Fibroblast of lung (primary cell): ENCODE measurements at regions not wholly inside any gene's neighbourhood (a gene's known extent, or its start where the extent isn't known, plus 50 kb on each side); places are given as distances from the start of the nearest gene placed in this dataset.

Experiments used
- DNase-seq, 2 donors: peaks; one replicate each; pipeline versions ENCODE4 v3.0.0 to v3.0.0-alpha.2; 2010; ENCODE audit warnings: low read depth in 2 of 2
- H2AFZ ChIP-seq: 2 replicates; pipeline ENCODE4 v1.5.1; 2012; ENCODE audit warnings: low read length, control low read depth, inconsistent platforms
- H3K27ac ChIP-seq: 2 replicates; pipeline ENCODE4 v1.5.1; 2011; ENCODE audit warnings: low read length, control low read depth; ENCODE audit not compliant: insufficient read depth
- H3K27me3 ChIP-seq: 2 replicates; pipeline ENCODE4 v1.5.1; 2011; ENCODE audit warnings: mild to moderate bottlenecking, low read length; ENCODE audit not compliant: control insufficient read depth, insufficient read depth
- H3K36me3 ChIP-seq: 2 replicates; pipeline ENCODE4 v1.5.1; 2011; ENCODE audit warnings: low read length; ENCODE audit not compliant: control insufficient read depth, insufficient read depth
- H3K4me1 ChIP-seq: 2 replicates; pipeline ENCODE4 v1.5.1; 2011; ENCODE audit warnings: low read length; ENCODE audit not compliant: control insufficient read depth, insufficient read depth; ENCODE audit errors: extremely low read depth
- H3K4me2 ChIP-seq: 2 replicates; pipeline ENCODE4 v1.5.1; 2011; ENCODE audit warnings: low read length, control low read depth; ENCODE audit not compliant: insufficient read depth; ENCODE audit errors: extremely low read depth
- H3K4me3 ChIP-seq, 4 experiments: fragments of 200-600 bp in 1 of 4; sonication (generic) in 1 of 4; replicated peaks in 1 of 4; 2 replicates each; pipeline ENCODE4 v1.5.1; 2011 to 2016; ENCODE audit warnings: low read length in 4 of 4, low read depth in 3 of 4, mild to moderate bottlenecking in 3 of 4, control low read depth in 2 of 4, inconsistent platforms in 1 of 4, mixed read lengths in 1 of 4; ENCODE audit not compliant: insufficient read depth in 1 of 4; ENCODE audit errors: control extremely low read depth in 1 of 4
- H3K79me2 ChIP-seq: 2 replicates; pipeline ENCODE4 v1.5.1; 2012; ENCODE audit warnings: mild to moderate bottlenecking, low read length, inconsistent platforms; ENCODE audit not compliant: control insufficient read depth, insufficient read depth
- H3K9ac ChIP-seq: 2 replicates; pipeline ENCODE4 v1.5.1; 2011; ENCODE audit warnings: mild to moderate bottlenecking, low read length, control low read depth; ENCODE audit not compliant: insufficient read depth
- H3K9me3 ChIP-seq: 2 replicates; pipeline ENCODE4 v1.5.1; 2012; ENCODE audit warnings: low read depth, low read length; ENCODE audit not compliant: control insufficient read depth, insufficient read depth
- H4K20me1 ChIP-seq: 2 replicates; pipeline ENCODE4 v1.5.1; 2011; ENCODE audit warnings: low read length; ENCODE audit not compliant: control insufficient read depth, insufficient read depth; ENCODE audit errors: extremely low read depth
- EZH2 ChIP-seq: IDR thresholded peaks from 2 replicates; pipeline ENCODE4 v1.5.1; 2012; ENCODE audit warnings: low read length, control low read depth, mild to moderate bottlenecking; ENCODE audit errors: missing control alignments
- TF ChIP-seq, protein P1 (sequence below), 2 donors: IDR thresholded peaks in 1 of 2; conservative IDR thresholded peaks in 1 of 2; 1 replicate in 1 of 2; 2 replicates in 1 of 2; pipeline ENCODE4 v1.5.1; 2011 to 2012; ENCODE audit warnings: low read length in 2 of 2, control low read depth in 1 of 2, inconsistent platforms in 1 of 2, low read depth in 1 of 2, mild to moderate bottlenecking in 1 of 2

DNA sequence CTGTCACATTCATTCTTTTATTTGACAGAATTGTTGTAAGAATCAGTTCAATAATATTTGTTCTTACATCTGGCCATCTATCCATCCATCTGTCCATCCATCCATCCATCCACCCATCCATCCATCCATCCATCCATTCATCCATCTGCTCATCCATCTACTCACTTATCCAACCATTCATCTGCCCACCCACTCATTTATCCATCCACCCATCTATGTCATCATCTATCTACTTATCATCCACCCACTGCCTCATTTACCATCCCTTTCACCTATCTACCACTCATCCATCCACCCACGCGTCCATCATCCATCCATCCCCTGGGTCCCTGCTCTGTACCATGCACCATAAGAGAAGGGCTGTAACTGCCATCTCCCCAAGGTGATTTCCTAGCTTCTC is 134.1 kb downstream of the FOXD2 start:
- no peak for DNase-seq
- H3K27me3 ChIP-seq = no peaks in the 10 kb centered on the region
- no peak overlapping the region for H3K4me2 ChIP-seq
- H3K36me3 ChIP-seq = no peaks in the 10 kb centered on the region
- no peaks in the 10 kb centered on the region for H3K79me2 ChIP-seq
- no peak overlapping the region for H2AFZ ChIP-seq
- H3K27ac ChIP-seq = no peak overlapping the region
- TF ChIP-seq, protein P1, sequence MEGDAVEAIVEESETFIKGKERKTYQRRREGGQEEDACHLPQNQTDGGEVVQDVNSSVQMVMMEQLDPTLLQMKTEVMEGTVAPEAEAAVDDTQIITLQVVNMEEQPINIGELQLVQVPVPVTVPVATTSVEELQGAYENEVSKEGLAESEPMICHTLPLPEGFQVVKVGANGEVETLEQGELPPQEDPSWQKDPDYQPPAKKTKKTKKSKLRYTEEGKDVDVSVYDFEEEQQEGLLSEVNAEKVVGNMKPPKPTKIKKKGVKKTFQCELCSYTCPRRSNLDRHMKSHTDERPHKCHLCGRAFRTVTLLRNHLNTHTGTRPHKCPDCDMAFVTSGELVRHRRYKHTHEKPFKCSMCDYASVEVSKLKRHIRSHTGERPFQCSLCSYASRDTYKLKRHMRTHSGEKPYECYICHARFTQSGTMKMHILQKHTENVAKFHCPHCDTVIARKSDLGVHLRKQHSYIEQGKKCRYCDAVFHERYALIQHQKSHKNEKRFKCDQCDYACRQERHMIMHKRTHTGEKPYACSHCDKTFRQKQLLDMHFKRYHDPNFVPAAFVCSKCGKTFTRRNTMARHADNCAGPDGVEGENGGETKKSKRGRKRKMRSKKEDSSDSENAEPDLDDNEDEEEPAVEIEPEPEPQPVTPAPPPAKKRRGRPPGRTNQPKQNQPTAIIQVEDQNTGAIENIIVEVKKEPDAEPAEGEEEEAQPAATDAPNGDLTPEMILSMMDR (conservative IDR thresholded peaks at IDR 0.05 in 1 of 2, IDR thresholded peaks at IDR 0.05 in 1 of 2; ENCODE audit: low read depth in 1 of 2, low read length in 2 of 2) = no peak
- no peak for TF ChIP-seq EZH2
- H3K4me3 ChIP-seq = no peak overlapping the region
- H3K4me1 ChIP-seq = peaks cover 2% of the 10 kb centered on the region
- no peak overlapping the region for H3K9ac ChIP-seq
- H4K20me1 ChIP-seq = no peaks in the 10 kb centered on the region
- no peaks in the 10 kb centered on the region for H3K9me3 ChIP-seq

DNA sequence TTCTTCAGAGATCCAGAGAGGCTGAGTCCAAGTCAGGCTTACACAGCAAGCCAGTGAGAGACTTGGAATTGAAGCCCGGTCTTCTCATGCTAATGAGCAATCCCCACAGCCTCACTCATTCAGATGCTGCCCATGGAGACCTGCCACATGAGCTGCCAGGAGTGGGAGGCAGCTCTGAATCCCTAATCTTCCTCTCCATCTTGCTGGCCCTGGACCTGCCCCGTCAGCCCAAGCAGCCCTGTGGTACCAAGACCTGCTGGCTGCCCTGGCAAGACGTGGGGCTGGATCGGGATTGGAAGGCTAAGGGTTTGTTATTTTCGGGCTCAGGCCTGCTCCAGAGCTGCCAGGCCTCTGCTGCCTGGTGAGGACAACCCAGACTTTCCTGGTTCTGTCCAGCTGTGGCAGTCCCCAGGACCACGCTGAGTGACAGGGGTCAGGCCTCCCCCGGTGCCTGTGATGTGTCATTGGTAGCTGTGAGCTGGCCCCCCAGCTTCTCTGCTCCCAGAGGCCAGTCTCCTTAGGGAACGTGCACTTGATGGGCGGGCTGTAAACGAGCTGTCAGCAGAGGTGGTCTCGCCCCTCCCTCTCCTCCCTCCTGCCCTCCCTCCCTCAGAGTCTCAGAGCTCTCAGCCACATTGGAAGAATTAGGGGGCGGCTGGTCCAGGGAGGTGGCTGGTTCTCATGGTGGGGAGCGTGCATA is 135.0 kb downstream of the FOXD2 start:
- H3K79me2 ChIP-seq = no peaks in the 10 kb centered on the region
- no peaks in the 10 kb centered on the region for H3K9me3 ChIP-seq
- peak in 1 of 2 donors; percentile 42 for DNase-seq

DNA sequence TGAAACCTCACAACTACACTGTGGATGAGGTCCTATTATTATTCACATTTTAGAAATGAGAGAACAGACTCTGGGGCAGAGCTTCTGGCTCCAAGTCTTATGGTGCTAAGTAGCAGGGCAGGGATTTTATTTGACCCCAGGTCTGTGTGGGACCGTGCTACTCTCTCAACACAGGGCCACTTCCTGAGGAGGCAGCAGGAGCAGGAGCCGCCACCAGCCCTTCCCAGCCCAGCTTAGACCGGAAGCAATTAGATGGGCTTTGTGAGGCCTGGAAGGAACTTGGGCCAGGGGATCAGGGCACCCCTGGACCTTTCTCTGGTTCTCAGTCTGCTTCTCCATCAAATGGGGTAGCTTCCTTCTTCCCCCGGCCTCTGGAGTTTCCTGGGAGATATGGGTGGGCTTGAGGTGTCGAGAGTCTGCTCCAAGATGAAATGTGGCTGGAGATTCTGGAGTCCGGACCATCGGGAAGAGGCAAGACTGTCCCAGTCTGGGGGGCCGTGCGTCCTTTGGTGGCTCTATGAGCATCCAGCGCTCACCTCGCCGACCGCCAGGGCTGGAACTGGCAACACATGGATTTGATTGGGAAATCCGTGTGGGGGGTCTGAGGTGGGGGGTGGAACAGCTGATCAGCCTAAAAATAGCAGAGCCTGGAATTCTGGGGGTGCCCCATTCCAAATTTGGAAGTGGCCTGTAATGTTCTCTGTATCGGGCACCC is 136.8 kb downstream of the FOXD2 start:
- H2AFZ ChIP-seq = no peak overlapping the region
- H3K9ac ChIP-seq = no peak overlapping the region
- TF ChIP-seq, protein P1 (conservative IDR thresholded peaks at IDR 0.05 in 1 of 2, IDR thresholded peaks at IDR 0.05 in 1 of 2; ENCODE audit: low read depth in 1 of 2, low read length in 2 of 2) = no peak
- TF ChIP-seq EZH2 = no peak
- no peak for DNase-seq
- H4K20me1 ChIP-seq = no peaks in the 10 kb centered on the region
- no peaks in the 10 kb centered on the region for H3K79me2 ChIP-seq
- no peak overlapping the region for H3K4me2 ChIP-seq
- no peaks in the 10 kb centered on the region for H3K4me1 ChIP-seq
- H3K9me3 ChIP-seq = no peaks in the 10 kb centered on the region
- H3K36me3 ChIP-seq = no peaks in the 10 kb centered on the region
- H3K27me3 ChIP-seq = no peaks in the 10 kb centered on the region
- no peak overlapping the region for H3K27ac ChIP-seq
- H3K4me3 ChIP-seq = no peak overlapping the region

More for the DNA sequence above, 135.0 kb downstream of the FOXD2 start:
- Histone ChIP-seq H2AFZ (no peak overlapping the region), H3K4me1 (peaks cover 2% of the 10 kb centered on the region), H3K27me3 (no peaks in the 10 kb centered on the region), H3K4me2 (no peak overlapping the region), H3K4me3 (no peak overlapping the region), H3K27ac (no peak overlapping the region), H3K36me3 (no peaks in the 10 kb centered on the region), H3K9ac (no peak overlapping the region), H4K20me1 (no peaks in the 10 kb centered on the region)
- TF ChIP-seq EZH2 = no peak
- TF ChIP-seq, protein P1 (conservative IDR thresholded peaks at IDR 0.05 in 1 of 2, IDR thresholded peaks at IDR 0.05 in 1 of 2; ENCODE audit: low read depth in 1 of 2, low read length in 2 of 2) = no peak
